H1 (cell line): ENCODE measurements at regions not wholly inside any gene's neighbourhood (a gene's known extent, or its start where the extent isn't known, plus 50 kb on each side); places are given as distances from the start of the nearest gene placed in this dataset.

Source experiments
- ASH2L ChIP-seq: fragments of 200-600, 300-600 bp; sonication (generic); IDR thresholded peaks from one replicate; pipeline ENCODE4 v1.7.1; 2017; ENCODE audit warnings: low read length
- KDM5A ChIP-seq: fragments of 200-600 bp; IDR thresholded peaks from 2 replicates; pipeline ENCODE4 v1.7.1; 2012; ENCODE audit warnings: mild to moderate bottlenecking, low read length, inconsistent platforms, mixed read lengths
- PHF8 ChIP-seq: fragments of 200-600 bp; sonication (generic); conservative IDR thresholded peaks from 2 replicates; pipeline ENCODE4 v1.7.1; 2012; ENCODE audit warnings: low read depth, mild to moderate bottlenecking, inconsistent platforms, low read length, moderate library complexity
- POLR2AphosphoS5 ChIP-seq: IDR thresholded peaks from 2 replicates; pipeline ENCODE4 v1.6.1; 2011; ENCODE audit warnings: low read depth, low read length
- RXRA ChIP-seq: IDR thresholded peaks from 2 replicates; pipeline ENCODE4 v1.6.1; 2011; ENCODE audit warnings: low read depth, mild to moderate bottlenecking, low read length, moderate library complexity; ENCODE audit not compliant: insufficient read depth
- SIN3A ChIP-seq, 2 experiments: IDR thresholded peaks in 1 of 2; conservative IDR thresholded peaks in 1 of 2; 2 replicates each; pipeline ENCODE4 v1.6.1; 2011 to 2012; ENCODE audit warnings: low read length in 2 of 2, improper control_type of control experiment in 1 of 2, low read depth in 1 of 2, mild to moderate bottlenecking in 1 of 2
- SIX5 ChIP-seq: IDR thresholded peaks from 2 replicates; pipeline ENCODE4 v1.6.1; 2011; ENCODE audit warnings: mild to moderate bottlenecking, low read depth, low read length

- no peak for TF ChIP-seq SIN3A (conservative IDR thresholded peaks at IDR 0.05 in 1 of 2, IDR thresholded peaks at IDR 0.05 in 1 of 2; ENCODE audit: low read depth in 1 of 2, low read length in 2 of 2)
- TF ChIP-seq SIX5 = no peak
- no peak for TF ChIP-seq RXRA
- TF ChIP-seq ASH2L = no peak
- no peak for TF ChIP-seq KDM5A
- no peak for TF ChIP-seq POLR2AphosphoS5
- TF ChIP-seq PHF8 = no peak
Measured at GRCh38 chr18:73615506-73615905, 532.1 kb downstream of the FBXO15 start (continued).
